Natural killer cell (primary cell): ENCODE measurements at regions not wholly inside any gene's neighbourhood (a gene's known extent, or its start where the extent isn't known, plus 50 kb on each side); places are given as distances from the start of the nearest gene placed in this dataset.

Experiments
- ATAC-seq, 3 donors: fragments of 150-1000 bp in 2 of 3; fragments of 200-7000 bp in 1 of 3; cut with Tn5 transposase; 1 replicate in 1 of 3; 2 replicates in 2 of 3; pipeline ENCODE4 v1.10.0; 2021; ENCODE audit warnings: mild to moderate bottlenecking in 2 of 3, moderate library complexity in 2 of 3
- DNase-seq, 2 donors: peaks; one replicate each; pipeline versions ENCODE4 v3.0.0 to v3.0.0-alpha.2; 2013 to 2021; ENCODE audit warnings: mixed read lengths in 1 of 2
- H3K27ac ChIP-seq: one replicate; pipeline ENCODE4 v1.5.1; 2013; ENCODE audit warnings: mild to moderate bottlenecking, low read length
- H3K27me3 ChIP-seq: one replicate; pipeline ENCODE4 v1.6.1; 2013; ENCODE audit warnings: low read length; ENCODE audit not compliant: control insufficient read depth, insufficient read depth
- H3K36me3 ChIP-seq: one replicate; pipeline ENCODE4 v1.6.1; 2013; ENCODE audit warnings: low read length; ENCODE audit not compliant: control insufficient read depth, insufficient read depth
- H3K4me1 ChIP-seq: one replicate; pipeline ENCODE4 v1.6.1; 2013; ENCODE audit warnings: low read length; ENCODE audit not compliant: control insufficient read depth, insufficient read depth
- H3K4me3 ChIP-seq: one replicate; pipeline ENCODE4 v1.5.1; 2013; ENCODE audit warnings: low read length
- H3K9me3 ChIP-seq: one replicate; pipeline ENCODE4 v1.6.1; 2013; ENCODE audit warnings: low read length; ENCODE audit not compliant: control insufficient read depth, insufficient read depth
- H3K27ac Mint-ChIP-seq, 2 donors: one replicate each; pipeline ENCODE4 v1.8.0; 2022; ENCODE audit warnings: mild to moderate bottlenecking in 2 of 2, mixed read lengths in 2 of 2, moderate library complexity in 1 of 2
- H3K27me3 Mint-ChIP-seq, 2 donors: one replicate each; pipeline ENCODE4 v1.8.0; 2022; ENCODE audit warnings: low read depth in 2 of 2, mixed read lengths in 2 of 2
- H3K36me3 Mint-ChIP-seq: one replicate; pipeline ENCODE4 v1.8.0; 2022; ENCODE audit warnings: mixed read lengths
- H3K4me1 Mint-ChIP-seq, 2 donors: one replicate each; pipeline ENCODE4 v1.8.0; 2022; ENCODE audit warnings: mixed read lengths in 2 of 2
- H3K4me3 Mint-ChIP-seq: one replicate; pipeline ENCODE4 v1.8.0; 2022; ENCODE audit warnings: mild to moderate bottlenecking, moderate library complexity, mixed read lengths
- H3K9me3 Mint-ChIP-seq, 2 donors: one replicate each; pipeline ENCODE4 v1.8.0; 2022; ENCODE audit warnings: mixed read lengths in 2 of 2
- WGBS: methylation state at CpG from one replicate; pipeline ENCODE4 v1.1.7; 2013; ENCODE audit warnings: missing lambda C conversion rate; ENCODE audit not compliant: insufficient coverage; 5-methylcytosine and 5-hydroxymethylcytosine counted together
- intact Hi-C: fragments of 100-400 bp; cut with micrococcal nuclease; formaldehyde crosslinking; loops from one replicate; pipeline ENCODE4 v1.14.2; 2022
- TF ChIP-seq, protein P1 (sequence below): fragments of 200-600 bp; IDR thresholded peaks from one replicate; pipeline ENCODE4 v1.8.0; 2022; ENCODE audit warnings: antibody characterized with exemption

DNA sequence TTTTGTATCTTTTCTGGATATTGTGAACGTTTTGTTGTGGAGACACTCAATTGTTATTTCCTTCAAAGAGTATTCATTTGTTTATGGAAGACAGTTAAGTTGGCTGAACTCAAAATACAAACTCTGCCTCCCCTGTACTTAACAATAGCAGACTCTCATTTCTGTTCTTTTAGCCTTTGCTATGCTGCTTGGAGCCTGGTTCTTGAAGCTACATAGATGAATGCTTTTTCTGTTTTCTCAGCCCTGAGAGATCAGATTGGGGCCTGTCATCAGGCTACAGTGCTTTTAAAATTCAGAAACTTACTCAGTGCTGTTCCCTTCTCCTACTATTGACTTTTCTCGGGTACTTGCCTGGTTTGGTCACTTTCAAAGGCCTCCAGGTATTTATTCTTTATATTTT, 215.7 kb upstream of the LYPLAL1 start:
- TF ChIP-seq, protein P1, sequence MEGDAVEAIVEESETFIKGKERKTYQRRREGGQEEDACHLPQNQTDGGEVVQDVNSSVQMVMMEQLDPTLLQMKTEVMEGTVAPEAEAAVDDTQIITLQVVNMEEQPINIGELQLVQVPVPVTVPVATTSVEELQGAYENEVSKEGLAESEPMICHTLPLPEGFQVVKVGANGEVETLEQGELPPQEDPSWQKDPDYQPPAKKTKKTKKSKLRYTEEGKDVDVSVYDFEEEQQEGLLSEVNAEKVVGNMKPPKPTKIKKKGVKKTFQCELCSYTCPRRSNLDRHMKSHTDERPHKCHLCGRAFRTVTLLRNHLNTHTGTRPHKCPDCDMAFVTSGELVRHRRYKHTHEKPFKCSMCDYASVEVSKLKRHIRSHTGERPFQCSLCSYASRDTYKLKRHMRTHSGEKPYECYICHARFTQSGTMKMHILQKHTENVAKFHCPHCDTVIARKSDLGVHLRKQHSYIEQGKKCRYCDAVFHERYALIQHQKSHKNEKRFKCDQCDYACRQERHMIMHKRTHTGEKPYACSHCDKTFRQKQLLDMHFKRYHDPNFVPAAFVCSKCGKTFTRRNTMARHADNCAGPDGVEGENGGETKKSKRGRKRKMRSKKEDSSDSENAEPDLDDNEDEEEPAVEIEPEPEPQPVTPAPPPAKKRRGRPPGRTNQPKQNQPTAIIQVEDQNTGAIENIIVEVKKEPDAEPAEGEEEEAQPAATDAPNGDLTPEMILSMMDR, result no peak
- Mint-ChIP-seq H3K4me3 (no peak overlapping the region), H3K4me1 (no peaks in the 10 kb centered on the region), H3K27me3 (no peaks in the 10 kb centered on the region), H3K9me3 (peaks cover 4 to 9% of the 10 kb centered on the region in 2 donors), H3K36me3 (no peaks in the 10 kb centered on the region), H3K27ac (no peak overlapping the region)
- Histone ChIP-seq H3K27ac (no peak overlapping the region), H3K4me3 (no peak overlapping the region), H3K4me1 (no peaks in the 10 kb centered on the region), H3K9me3 (no peaks in the 10 kb centered on the region), H3K36me3 (no peaks in the 10 kb centered on the region), H3K27me3 (no peaks in the 10 kb centered on the region)
- DNase-seq, result no peak
- no CpG with 5 or more reads among the region's 2 CpGs for WGBS
- intact Hi-C loops, result no loop called here
- no peak for ATAC-seq

DNA sequence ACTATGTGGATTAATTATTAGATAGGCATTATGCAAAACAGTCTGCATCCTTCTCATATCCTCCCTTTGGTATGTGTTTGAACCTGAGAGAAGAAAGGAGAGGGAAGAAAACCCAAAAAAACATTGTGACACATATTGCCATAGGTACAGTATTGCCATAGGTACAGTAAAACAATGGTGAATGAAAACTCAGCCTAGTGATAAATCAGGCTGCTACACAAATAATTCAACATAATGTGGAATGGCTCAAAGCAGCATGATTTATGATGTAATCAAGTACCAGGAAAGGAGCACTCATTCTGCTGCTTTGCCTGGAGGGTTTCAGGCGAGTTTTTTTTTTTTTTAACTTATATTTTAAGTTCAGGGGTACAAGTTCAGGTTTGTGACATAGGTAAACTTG, 213.9 kb upstream of the LYPLAL1 start:
- H3K27ac ChIP-seq, result no peak overlapping the region
- 38% methylated on average over 1 of the region's 1 CpG for WGBS
- Mint-ChIP-seq H3K27me3 (no peaks in the 10 kb centered on the region), H3K27ac (no peak overlapping the region), H3K4me1 (no peaks in the 10 kb centered on the region), H3K9me3 (peaks cover 8 to 12% of the 10 kb centered on the region in 2 donors), H3K36me3 (no peaks in the 10 kb centered on the region), H3K4me3 (no peak overlapping the region)
- ATAC-seq (no peak), DNase-seq (no peak)
- H3K9me3 ChIP-seq, result no peaks in the 10 kb centered on the region
- no peaks in the 10 kb centered on the region for H3K4me1 ChIP-seq
- TF ChIP-seq, protein P1, result no peak
- H3K27me3 ChIP-seq, result no peaks in the 10 kb centered on the region
- no peaks in the 10 kb centered on the region for H3K36me3 ChIP-seq
- intact Hi-C loops, result no loop called here
- H3K4me3 ChIP-seq, result no peak overlapping the region

DNA sequence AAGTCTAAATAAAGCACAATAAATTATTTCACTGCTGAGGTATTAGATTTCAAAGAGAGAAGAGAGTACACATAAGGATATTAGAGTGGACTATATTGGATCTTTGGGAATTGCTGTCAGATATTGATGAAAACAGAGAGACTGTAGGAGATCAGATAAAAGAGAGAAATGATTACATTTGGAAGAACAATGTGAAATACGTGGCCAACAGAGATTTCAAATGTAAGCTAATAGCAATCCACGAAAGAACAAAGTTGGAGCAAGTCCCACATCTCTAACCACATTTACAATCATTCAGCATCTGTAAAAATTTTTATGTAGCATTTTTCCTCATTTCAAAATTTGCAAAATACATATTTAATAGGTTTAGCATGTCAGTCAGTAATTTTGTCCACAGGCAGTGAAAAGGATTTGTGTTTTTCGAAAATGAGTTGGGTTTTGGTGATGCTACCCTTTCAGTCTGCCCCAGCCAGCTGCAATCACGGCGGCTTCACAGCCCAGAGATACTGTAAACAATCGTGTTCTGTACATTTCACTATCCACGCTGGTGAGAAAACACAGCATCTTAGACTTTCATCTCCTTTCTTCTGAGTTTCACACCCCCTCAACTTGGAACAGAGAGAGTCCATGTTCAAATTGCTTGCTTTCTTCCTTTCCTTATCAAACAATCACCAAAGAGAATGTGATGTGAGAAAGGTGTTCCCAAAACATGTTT, 209.1 kb upstream of the LYPLAL1 start:
- no peaks in the 10 kb centered on the region for H3K27me3 Mint-ChIP-seq
- Histone ChIP-seq H3K36me3 (no peaks in the 10 kb centered on the region), H3K4me1 (no peaks in the 10 kb centered on the region), H3K27me3 (no peaks in the 10 kb centered on the region), H3K9me3 (no peaks in the 10 kb centered on the region), H3K4me3 (no peak overlapping the region), H3K27ac (no peak overlapping the region)
- no peak for DNase-seq
- H3K27ac Mint-ChIP-seq, result no peak overlapping the region
- TF ChIP-seq, protein P1, result no peak
- no peak overlapping the region for H3K4me3 Mint-ChIP-seq
- no peaks in the 10 kb centered on the region for H3K4me1 Mint-ChIP-seq
- H3K9me3 Mint-ChIP-seq, result peaks cover 7% of the 10 kb centered on the region in 2 donors
- ATAC-seq, result no peak
- 73% methylated on average over 6 of the region's 7 CpGs for WGBS
- H3K36me3 Mint-ChIP-seq, result no peaks in the 10 kb centered on the region
- intact Hi-C loops, result no loop called here

DNA sequence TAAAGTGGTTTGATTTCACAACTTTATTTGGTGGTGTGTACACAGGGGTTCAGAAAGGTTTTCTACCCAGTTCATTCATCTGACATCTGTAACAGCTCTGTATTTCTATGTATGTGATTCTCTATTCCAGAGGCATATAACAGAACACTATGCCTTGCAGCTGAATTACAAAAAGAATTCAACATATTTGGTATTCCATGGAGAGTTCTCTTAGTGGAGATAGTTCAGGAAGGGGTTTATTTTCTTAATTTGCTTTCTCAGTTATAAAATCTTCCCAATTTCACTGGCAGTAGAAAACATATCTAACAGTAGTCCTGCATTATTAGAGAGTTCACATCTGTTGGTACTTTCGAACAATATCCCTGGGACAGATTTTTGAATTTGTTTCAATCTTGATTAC, 207.9 kb upstream of the LYPLAL1 start:
- Histone ChIP-seq H3K9me3 (no peaks in the 10 kb centered on the region), H3K4me1 (no peaks in the 10 kb centered on the region), H3K27ac (no peak overlapping the region), H3K27me3 (no peaks in the 10 kb centered on the region), H3K4me3 (no peak overlapping the region), H3K36me3 (no peaks in the 10 kb centered on the region)
- ATAC-seq, result no peak
- Mint-ChIP-seq H3K4me1 (no peaks in the 10 kb centered on the region), H3K9me3 (peaks cover 6% of the 10 kb centered on the region in 2 donors), H3K27me3 (no peaks in the 10 kb centered on the region), H3K36me3 (no peaks in the 10 kb centered on the region), H3K27ac (no peak overlapping the region), H3K4me3 (no peak overlapping the region)
- no peak for DNase-seq
- WGBS, result no CpG with 5 or more reads among the region's 1 CpG
- TF ChIP-seq, protein P1, result no peak
- intact Hi-C loops, result no loop called here
